Endodermal cell (in vitro differentiated cells): ENCODE measurements at regions not wholly inside any gene's neighbourhood (a gene's known extent, or its start where the extent isn't known, plus 50 kb on each side); places are given as distances from the start of the nearest gene placed in this dataset.

Source experiments
- DNase-seq: peaks from one replicate; pipeline ENCODE4 v3.0.0-alpha.2; 2017
- H3K27ac ChIP-seq: 2 replicates; pipeline ENCODE4 v1.5.1; 2013; ENCODE audit warnings: mild to moderate bottlenecking, low read depth, low read length, moderate library complexity
- H3K27me3 ChIP-seq: 2 replicates; pipeline ENCODE4 v1.6.1; 2013; ENCODE audit warnings: mild to moderate bottlenecking, low read length, moderate library complexity; ENCODE audit not compliant: insufficient read depth, control insufficient read depth, poor library complexity, severe bottlenecking
- H3K36me3 ChIP-seq: 2 replicates; pipeline ENCODE4 v1.7.0; 2013; ENCODE audit warnings: mild to moderate bottlenecking, low read length, moderate library complexity; ENCODE audit not compliant: control insufficient read depth, insufficient read depth
- H3K4me1 ChIP-seq: one replicate; pipeline ENCODE4 v1.7.0; 2013; ENCODE audit warnings: low read length; ENCODE audit not compliant: control insufficient read depth, insufficient read depth
- H3K4me3 ChIP-seq: 2 replicates; pipeline ENCODE4 v1.5.1; 2013; ENCODE audit warnings: mild to moderate bottlenecking, low read length, moderate library complexity
- H3K9ac ChIP-seq: 2 replicates; pipeline ENCODE4 v1.6.1; 2013; ENCODE audit warnings: mild to moderate bottlenecking, low read length, moderate library complexity; ENCODE audit not compliant: poor library complexity, severe bottlenecking; ENCODE audit errors: extremely low read depth
- H3K9me3 ChIP-seq: 2 replicates; pipeline ENCODE4 v1.6.1; 2013; ENCODE audit warnings: mild to moderate bottlenecking, low read length, moderate library complexity; ENCODE audit not compliant: control insufficient read depth
- H3K27ac Mint-ChIP-seq: 2 replicates; pipeline ENCODE4 v1.8.0; 2020; ENCODE audit warnings: mixed read lengths
- H3K27me3 Mint-ChIP-seq: 2 replicates; pipeline ENCODE4 v1.8.0; 2021; ENCODE audit warnings: mild to moderate bottlenecking, mixed read lengths; ENCODE audit not compliant: insufficient read depth
- H3K36me3 Mint-ChIP-seq: 2 replicates; pipeline ENCODE4 v1.8.0; 2020; ENCODE audit warnings: low read depth, mixed read lengths
- H3K4me1 Mint-ChIP-seq: 2 replicates; pipeline ENCODE4 v1.8.0; 2020; ENCODE audit warnings: mixed read lengths
- H3K4me3 Mint-ChIP-seq: 2 replicates; pipeline ENCODE4 v1.8.0; 2020; ENCODE audit warnings: mild to moderate bottlenecking, moderate library complexity, mixed read lengths
- H3K9me3 Mint-ChIP-seq: 2 replicates; pipeline ENCODE4 v1.8.0; 2020; ENCODE audit warnings: mild to moderate bottlenecking, mixed read lengths
- CTCF ChIP-seq: fragments of 200-600 bp; sonication (generic); conservative IDR thresholded peaks from 2 replicates; pipeline ENCODE4 v1.5.0; 2021; ENCODE audit warnings: antibody characterized with exemption, mild to moderate bottlenecking
- WGBS, 2 experiments: methylation state at CpG; one replicate each; pipeline versions ENCODE4 v1.1.5 to v1.1.7; 2013; ENCODE audit warnings: missing lambda C conversion rate in 2 of 2, mixed read lengths in 1 of 2; ENCODE audit not compliant: insufficient coverage in 1 of 2, insufficient read length in 1 of 2; 5-methylcytosine and 5-hydroxymethylcytosine counted together

DNA sequence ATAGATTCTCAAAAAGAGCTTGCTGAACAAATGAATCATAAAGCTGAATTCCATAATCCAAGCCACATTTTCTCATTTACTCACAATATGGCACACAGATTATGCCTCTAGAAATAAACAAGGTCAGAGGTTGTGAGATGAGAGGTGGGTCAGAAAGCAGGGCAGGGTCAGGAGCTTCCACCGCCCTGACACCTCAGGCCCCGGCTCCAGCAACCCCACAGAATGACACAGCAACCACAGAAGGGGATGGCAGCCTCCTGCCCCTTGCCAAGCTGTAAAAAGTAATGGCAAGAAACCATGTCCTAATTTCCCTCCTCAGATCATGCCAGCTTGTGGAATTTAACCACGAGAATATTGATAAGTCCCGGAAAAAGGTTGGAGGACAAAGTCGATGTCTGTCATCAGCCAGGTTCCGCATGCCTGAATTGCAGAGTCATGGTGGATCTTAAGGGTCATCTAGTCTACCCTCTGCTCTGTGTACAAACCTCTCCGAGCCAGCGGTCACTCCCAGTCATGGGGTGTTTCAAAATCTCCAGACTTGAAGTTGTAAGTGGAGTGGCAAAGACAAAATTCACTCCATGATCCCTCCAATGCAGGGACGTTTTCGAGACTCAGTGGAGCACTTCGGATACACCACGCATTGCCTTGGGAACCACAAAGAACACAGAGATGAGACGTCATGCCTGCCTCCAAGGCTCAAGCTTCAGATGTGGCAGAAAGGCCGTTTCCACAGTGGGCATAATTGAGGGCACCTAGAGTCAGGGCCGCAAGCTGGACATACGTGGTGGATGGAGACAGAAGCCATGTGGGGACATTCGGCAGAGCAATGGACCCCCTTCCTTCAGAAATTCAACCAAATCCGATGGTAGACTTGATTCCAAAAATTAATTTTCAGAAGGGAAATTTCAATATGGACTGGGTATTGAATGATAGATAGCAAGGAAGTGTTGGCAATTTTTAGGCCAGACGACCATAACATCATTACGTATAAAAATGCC is 254.0 kb downstream of the TOMM20 start:
- DNase-seq = no peak
- no peaks in the 10 kb centered on the region for H3K36me3 Mint-ChIP-seq
- Histone ChIP-seq H3K4me3 (no peak overlapping the region), H3K4me1 (peaks cover 3% of the 10 kb centered on the region), H3K27me3 (no peaks in the 10 kb centered on the region), H3K9me3 (no peaks in the 10 kb centered on the region), H3K9ac (no peak overlapping the region), H3K36me3 (no peaks in the 10 kb centered on the region), H3K27ac (no peak overlapping the region)
- H3K4me1 Mint-ChIP-seq = peaks cover 5% of the 10 kb centered on the region
- H3K27me3 Mint-ChIP-seq = no peaks in the 10 kb centered on the region
- TF ChIP-seq CTCF = no peak
- H3K27ac Mint-ChIP-seq = no peak overlapping the region
- H3K4me3 Mint-ChIP-seq = no peak overlapping the region
- WGBS, 2 experiments = 94 to 96% methylated on average over 19 to 20 of the region's 20 CpGs
- no peaks in the 10 kb centered on the region for H3K9me3 Mint-ChIP-seq

GRCh38 chr1:234871710-234872271 is 256.8 kb downstream of the TOMM20 start:
- Histone ChIP-seq H3K27ac (no peak overlapping the region), H3K9ac (no peak overlapping the region), H3K9me3 (no peaks in the 10 kb centered on the region), H3K4me3 (no peak overlapping the region), H3K4me1 (peaks cover 3% of the 10 kb centered on the region), H3K36me3 (no peaks in the 10 kb centered on the region), H3K27me3 (no peaks in the 10 kb centered on the region)
- Mint-ChIP-seq H3K27ac (no peak overlapping the region), H3K9me3 (no peaks in the 10 kb centered on the region), H3K4me1 (peaks cover 5% of the 10 kb centered on the region), H3K27me3 (peaks cover 2% of the 10 kb centered on the region), H3K4me3 (no peak overlapping the region), H3K36me3 (no peaks in the 10 kb centered on the region)
- 83 to 97% methylated on average over 3 to 6 of the region's 6 CpGs for WGBS, 2 experiments
- TF ChIP-seq CTCF = no peak
- DNase-seq = peak; percentile 70

GRCh38 chr1:234871039-234871709 is 257.5 kb downstream of the TOMM20 start:
- H3K27ac Mint-ChIP-seq = no peak overlapping the region
- no peak overlapping the region for H3K27ac ChIP-seq
- no peaks in the 10 kb centered on the region for H3K27me3 ChIP-seq
- peaks cover 2% of the 10 kb centered on the region for H3K27me3 Mint-ChIP-seq
- H3K4me1 Mint-ChIP-seq = peaks cover 5% of the 10 kb centered on the region
- no peaks in the 10 kb centered on the region for H3K9me3 Mint-ChIP-seq
- no peak for TF ChIP-seq CTCF
- 90% methylated on average over 3 to 10 of the region's 10 CpGs for WGBS, 2 experiments
- no peaks in the 10 kb centered on the region for H3K36me3 ChIP-seq
- no peaks in the 10 kb centered on the region for H3K4me1 ChIP-seq
- no peak for DNase-seq
- H3K9me3 ChIP-seq = no peaks in the 10 kb centered on the region
- no peak overlapping the region for H3K4me3 ChIP-seq
- H3K36me3 Mint-ChIP-seq = no peaks in the 10 kb centered on the region
- H3K4me3 Mint-ChIP-seq = no peak overlapping the region
- no peak overlapping the region for H3K9ac ChIP-seq
